Mesenchymal stem cell (in vitro differentiated cells and primary cell): ENCODE measurements at regions not wholly inside any gene's neighbourhood (a gene's known extent, or its start where the extent isn't known, plus 50 kb on each side); places are given as distances from the start of the nearest gene placed in this dataset.
"Not testable (repeated sequence)": the region's sequence is repeated elsewhere in the genome, so short reads cannot be mapped to it uniquely, and the experiment has no call there.

Experiments
- DNase-seq: peaks from one replicate; pipeline ENCODE4 v3.0.0-alpha.2; 2013
- H2AFZ ChIP-seq: one replicate; pipeline ENCODE4 v1.6.1; 2013; ENCODE audit warnings: low read depth, mild to moderate bottlenecking, control low read depth, inconsistent platforms, low read length, moderate library complexity
- H2AK5ac ChIP-seq: 2 replicates; pipeline ENCODE4 v1.6.1; 2013; ENCODE audit warnings: low read length, moderate library complexity, mild to moderate bottlenecking, inconsistent platforms; ENCODE audit not compliant: severe bottlenecking
- H2BK120ac ChIP-seq: one replicate; pipeline ENCODE4 v1.6.1; 2013; ENCODE audit warnings: low read depth, mild to moderate bottlenecking, inconsistent platforms, low read length, moderate library complexity
- H2BK12ac ChIP-seq, 2 experiments: one replicate each; pipeline ENCODE4 v1.6.1; 2013; ENCODE audit warnings: inconsistent platforms in 2 of 2, low read length in 2 of 2, mild to moderate bottlenecking in 2 of 2, moderate library complexity in 2 of 2, control low read depth in 1 of 2
- H2BK15ac ChIP-seq: one replicate; pipeline ENCODE4 v1.6.1; 2013; ENCODE audit warnings: mild to moderate bottlenecking, low read depth, inconsistent platforms; ENCODE audit not compliant: poor library complexity, severe bottlenecking
- H2BK5ac ChIP-seq: 2 replicates; pipeline ENCODE4 v1.6.1; 2013; ENCODE audit warnings: low read depth, mild to moderate bottlenecking, low read length, control low read depth, inconsistent platforms; ENCODE audit not compliant: poor library complexity, severe bottlenecking
- H3K14ac ChIP-seq, 2 experiments: one replicate each; pipeline ENCODE4 v1.6.1; 2013; ENCODE audit warnings: inconsistent platforms in 2 of 2, low read length in 2 of 2, control low read depth in 1 of 2, mild to moderate bottlenecking in 1 of 2, moderate library complexity in 1 of 2
- H3K18ac ChIP-seq, 2 experiments: one replicate each; pipeline ENCODE4 v1.6.1; 2013; ENCODE audit warnings: inconsistent platforms in 2 of 2, low read length in 2 of 2, control low read depth in 1 of 2, low read depth in 1 of 2, mild to moderate bottlenecking in 1 of 2
- H3K23ac ChIP-seq, 2 experiments: one replicate each; pipeline ENCODE4 v1.6.1; 2013; ENCODE audit warnings: inconsistent platforms in 2 of 2, low read length in 2 of 2, mild to moderate bottlenecking in 2 of 2, moderate library complexity in 2 of 2, control low read depth in 1 of 2
- H3K27ac ChIP-seq: 2 replicates; pipeline ENCODE4 v1.5.1; 2013; ENCODE audit warnings: mild to moderate bottlenecking, moderate library complexity, low read length, control low read depth, inconsistent platforms; ENCODE audit not compliant: poor library complexity, severe bottlenecking
- H3K27me3 ChIP-seq, 2 experiments: 2 replicates each; pipeline versions ENCODE4 v1.6.1 to v1.7.0; 2013; ENCODE audit warnings: low read length in 2 of 2, mild to moderate bottlenecking in 2 of 2, moderate library complexity in 2 of 2, control low read depth in 1 of 2, inconsistent platforms in 1 of 2; ENCODE audit not compliant: control insufficient read depth in 1 of 2, insufficient read depth in 1 of 2
- H3K36me3 ChIP-seq, 2 experiments: 2 replicates each; pipeline versions ENCODE4 v1.6.1 to v1.7.0; 2013; ENCODE audit warnings: low read length in 2 of 2, control low read depth in 1 of 2, inconsistent platforms in 1 of 2, low read depth in 1 of 2, mild to moderate bottlenecking in 1 of 2; ENCODE audit not compliant: insufficient read depth in 2 of 2, control insufficient read depth in 1 of 2
- H3K4ac ChIP-seq, 2 experiments: one replicate each; pipeline ENCODE4 v1.6.1; 2013; ENCODE audit warnings: inconsistent platforms in 2 of 2, low read length in 2 of 2, mild to moderate bottlenecking in 2 of 2, moderate library complexity in 2 of 2, control low read depth in 1 of 2, low read depth in 1 of 2
- H3K4me1 ChIP-seq: 2 replicates; pipeline ENCODE4 v1.6.1; 2013; ENCODE audit warnings: low read depth, low read length, control low read depth; ENCODE audit not compliant: control insufficient read depth, insufficient read depth
- H3K4me2 ChIP-seq: 2 replicates; pipeline ENCODE4 v1.6.1; 2013; ENCODE audit warnings: low read length, mild to moderate bottlenecking, inconsistent platforms; ENCODE audit not compliant: poor library complexity, severe bottlenecking
- H3K4me3 ChIP-seq, 2 experiments: 2 replicates each; pipeline versions ENCODE4 v1.5.1 to v1.7.0; 2013; ENCODE audit warnings: low read length in 2 of 2, mild to moderate bottlenecking in 2 of 2, control low read depth in 1 of 2, low read depth in 1 of 2; ENCODE audit not compliant: insufficient read depth in 1 of 2
- H3K79me1 ChIP-seq: replicated peaks from 2 replicates; pipeline ENCODE4 v1.6.1; 2013; ENCODE audit warnings: mild to moderate bottlenecking, control low read depth, low read length, inconsistent platforms; ENCODE audit not compliant: poor library complexity, severe bottlenecking
- H3K9ac ChIP-seq: 2 replicates; pipeline ENCODE4 v1.7.0; 2013; ENCODE audit warnings: mild to moderate bottlenecking, low read length, moderate library complexity
- H3K9me3 ChIP-seq: 2 replicates; pipeline ENCODE4 v1.7.0; 2013; ENCODE audit warnings: mild to moderate bottlenecking, low read length; ENCODE audit not compliant: control insufficient read depth
- H4K8ac ChIP-seq: one replicate; pipeline ENCODE4 v1.6.1; 2013; ENCODE audit warnings: inconsistent platforms, mild to moderate bottlenecking, low read length, moderate library complexity
- H4K91ac ChIP-seq: one replicate; pipeline ENCODE4 v1.6.1; 2013; ENCODE audit warnings: mild to moderate bottlenecking, low read length, inconsistent platforms
- WGBS: methylation state at CpG from one replicate; pipeline ENCODE4 v1.1.7; 2013; ENCODE audit warnings: mixed read lengths; 5-methylcytosine and 5-hydroxymethylcytosine counted together

GRCh38 chr2:89236832-89237450, 545.5 kb downstream of the RPIA start:
- not testable (repeated sequence) for H3K9ac ChIP-seq, H3K79me1 ChIP-seq, H3K4ac ChIP-seq, H3K4me1 ChIP-seq, H2BK12ac ChIP-seq, H3K4me3 ChIP-seq, DNase-seq, H4K91ac ChIP-seq, H3K23ac ChIP-seq, H4K8ac ChIP-seq, H3K14ac ChIP-seq, H3K4me2 ChIP-seq, H2BK120ac ChIP-seq, H2BK5ac ChIP-seq, H2BK15ac ChIP-seq, H3K27me3 ChIP-seq, H3K18ac ChIP-seq, H3K27ac ChIP-seq, H3K36me3 ChIP-seq, H2AFZ ChIP-seq, H3K9me3 ChIP-seq, H2AK5ac ChIP-seq
- no CpG with 5 or more reads among the region's 6 CpGs for WGBS

DNA sequence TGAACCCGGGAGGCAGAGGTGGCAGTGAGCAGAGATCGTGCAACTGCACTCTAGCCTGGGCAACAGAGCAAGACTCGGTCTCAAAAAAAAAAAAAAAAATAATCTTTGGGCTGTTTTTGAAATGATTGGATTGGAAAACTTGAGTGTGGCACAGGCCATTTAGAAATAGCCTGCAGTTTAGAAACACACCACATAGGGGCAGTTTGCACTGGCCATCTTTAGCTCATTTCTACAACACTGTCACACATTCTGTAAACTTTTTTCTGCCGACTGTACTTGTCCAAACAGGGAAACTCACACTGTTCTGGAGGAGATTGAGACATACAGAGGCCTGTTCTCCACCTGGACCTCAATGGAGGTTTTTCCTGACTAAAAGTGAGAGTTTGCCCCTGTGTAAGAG, 546.3 kb downstream of the RPIA start:
- not testable (repeated sequence) for H3K4me1 ChIP-seq, H3K4me2 ChIP-seq, H3K18ac ChIP-seq, H3K36me3 ChIP-seq, H3K9me3 ChIP-seq, H3K27ac ChIP-seq, H3K27me3 ChIP-seq, H2BK5ac ChIP-seq, H2BK120ac ChIP-seq, H2BK12ac ChIP-seq, H3K79me1 ChIP-seq, H2AK5ac ChIP-seq, H3K4me3 ChIP-seq, H3K9ac ChIP-seq, DNase-seq, H3K14ac ChIP-seq, H4K8ac ChIP-seq, H2BK15ac ChIP-seq, H4K91ac ChIP-seq, H3K23ac ChIP-seq, H3K4ac ChIP-seq, H2AFZ ChIP-seq
- WGBS: no CpG with 5 or more reads among the region's 4 CpGs

GRCh38 chr2:89243114-89243700, 551.7 kb downstream of the RPIA start:
- not testable (repeated sequence) for H3K23ac ChIP-seq, H3K14ac ChIP-seq, H3K9me3 ChIP-seq, H3K18ac ChIP-seq, H3K36me3 ChIP-seq, H2BK15ac ChIP-seq, H3K4me3 ChIP-seq, DNase-seq, H3K4me1 ChIP-seq, H3K79me1 ChIP-seq, H2AK5ac ChIP-seq, H3K4ac ChIP-seq, H2AFZ ChIP-seq, H2BK5ac ChIP-seq, H3K4me2 ChIP-seq, H4K8ac ChIP-seq, H3K27ac ChIP-seq, H3K9ac ChIP-seq, H4K91ac ChIP-seq, H2BK12ac ChIP-seq, H3K27me3 ChIP-seq, H2BK120ac ChIP-seq
- WGBS: 86% methylated on average over 1 of the region's 4 CpGs

- not testable (repeated sequence) for H3K4ac ChIP-seq, H3K9me3 ChIP-seq, H3K14ac ChIP-seq, H3K23ac ChIP-seq, H3K4me3 ChIP-seq, H2AK5ac ChIP-seq, DNase-seq, H2BK15ac ChIP-seq, H2BK120ac ChIP-seq, H3K36me3 ChIP-seq, H3K18ac ChIP-seq, H3K4me2 ChIP-seq, H3K27ac ChIP-seq, H3K27me3 ChIP-seq, H4K8ac ChIP-seq, H3K9ac ChIP-seq, H2BK12ac ChIP-seq, H2AFZ ChIP-seq, H2BK5ac ChIP-seq, H4K91ac ChIP-seq, H3K4me1 ChIP-seq, H3K79me1 ChIP-seq
Observed at GRCh38 chr2:89244407-89244806, 552.9 kb downstream of the RPIA start.
